BLaER1 (cell line): ENCODE measurements at regions not wholly inside any gene's neighbourhood (a gene's known extent, or its start where the extent isn't known, plus 50 kb on each side); places are given as distances from the start of the nearest gene placed in this dataset.

Experiments used
- H3K27ac ChIP-seq: shearing (Covaris generic); formaldehyde crosslinking; 2 replicates; pipeline ENCODE4 v1.8.1; 2022
- H3K27me3 ChIP-seq: shearing (Covaris generic); formaldehyde crosslinking; 2 replicates; pipeline ENCODE4 v1.8.1; 2022
- H3K36me3 ChIP-seq: shearing (Covaris generic); formaldehyde crosslinking; 2 replicates; pipeline ENCODE4 v1.8.1; 2022
- H3K4me1 ChIP-seq: shearing (Covaris generic); formaldehyde crosslinking; 2 replicates; pipeline ENCODE4 v1.8.1; 2022
- H3K4me2 ChIP-seq: shearing (Covaris generic); formaldehyde crosslinking; 2 replicates; pipeline ENCODE4 v1.8.1; 2022
- H3K4me3 ChIP-seq: shearing (Covaris generic); formaldehyde crosslinking; 2 replicates; pipeline ENCODE4 v1.8.1; 2022
- H3K9ac ChIP-seq: shearing (Covaris generic); formaldehyde crosslinking; 2 replicates; pipeline ENCODE4 v1.8.1; 2022
- H3K9me3 ChIP-seq: shearing (Covaris generic); formaldehyde crosslinking; 2 replicates; pipeline ENCODE4 v1.8.1; 2022
- H4K20me1 ChIP-seq: shearing (Covaris generic); formaldehyde crosslinking; 2 replicates; pipeline ENCODE4 v1.8.1; 2022
- Cebpa-rat ChIP-seq: shearing (Covaris generic); IDR thresholded peaks from 2 replicates; pipeline ENCODE4 v1.8.1; 2022

- Histone ChIP-seq H4K20me1 (no peaks in the 10 kb centered on the region), H3K27me3 (no peaks in the 10 kb centered on the region), H3K4me3 (no peak overlapping the region), H3K36me3 (no peaks in the 10 kb centered on the region), H3K27ac (peak overlapping the region; percentile 76), H3K4me2 (peak overlapping the region; percentile 70), H3K4me1 (peaks cover 87% of the 10 kb centered on the region), H3K9ac (peak overlapping the region; percentile 13; the same call in 1 of the 2 replicates), H3K9me3 (no peaks in the 10 kb centered on the region)
- no peak for TF ChIP-seq Cebpa-rat
These were observed 129.5 kb downstream of the OAT start for GRCh38 chr10:124288928-124289850.

GRCh38 chr10:124288486-124288885 lies 130.2 kb downstream of the OAT start:
- no peak overlapping the region for H3K9ac ChIP-seq

GRCh38 chr10:124287791-124288190 lies 130.9 kb downstream of the OAT start:
- Histone ChIP-seq H3K9ac (peak overlapping the region; percentile 32; the same call in 1 of the 2 replicates), H3K36me3 (no peaks in the 10 kb centered on the region), H3K27me3 (no peaks in the 10 kb centered on the region), H3K4me1 (peaks cover 92% of the 10 kb centered on the region), H4K20me1 (no peaks in the 10 kb centered on the region), H3K9me3 (no peaks in the 10 kb centered on the region), H3K4me2 (peak overlapping the region; percentile 83), H3K27ac (peak overlapping the region; percentile 80), H3K4me3 (no peak overlapping the region)
- no peak for TF ChIP-seq Cebpa-rat

More at GRCh38 chr10:124288486-124288885, 130.2 kb downstream of the OAT start:
- Histone ChIP-seq H3K9me3 (no peaks in the 10 kb centered on the region), H3K4me1 (peaks cover 93% of the 10 kb centered on the region), H3K27ac (peak overlapping the region; percentile 76; the same call in 1 of the 2 replicates), H3K4me2 (peak overlapping the region; percentile 70), H3K27me3 (no peaks in the 10 kb centered on the region), H3K36me3 (no peaks in the 10 kb centered on the region), H4K20me1 (no peaks in the 10 kb centered on the region), H3K4me3 (no peak overlapping the region)
- TF ChIP-seq Cebpa-rat = no peak

GRCh38 chr10:124287071-124287685 lies 131.5 kb downstream of the OAT start:
- Histone ChIP-seq H3K27me3 (no peaks in the 10 kb centered on the region), H3K27ac (peak overlapping the region; percentile 80), H3K36me3 (no peaks in the 10 kb centered on the region), H3K4me2 (peak overlapping the region; percentile 83), H3K4me3 (no peak overlapping the region), H4K20me1 (no peaks in the 10 kb centered on the region), H3K9me3 (peaks cover 5% of the 10 kb centered on the region), H3K9ac (peak overlapping the region; percentile 32; the same call in 1 of the 2 replicates), H3K4me1 (peaks cover 91% of the 10 kb centered on the region)
- TF ChIP-seq Cebpa-rat = no peak

GRCh38 chr10:124286621-124287020 lies 132.1 kb downstream of the OAT start:
- Histone ChIP-seq H3K4me1 (peaks cover 87% of the 10 kb centered on the region), H3K9me3 (peaks cover 11% of the 10 kb centered on the region), H3K9ac (peak overlapping the region; percentile 47), H3K27me3 (no peaks in the 10 kb centered on the region), H4K20me1 (no peaks in the 10 kb centered on the region), H3K27ac (peak overlapping the region; percentile 80), H3K4me3 (peak overlapping the region; percentile 14; the same call in 1 of the 2 replicates), H3K4me2 (peak overlapping the region; percentile 83), H3K36me3 (no peaks in the 10 kb centered on the region)
- no peak for TF ChIP-seq Cebpa-rat

- Histone ChIP-seq H3K4me3 (peak overlapping the region; percentile 14; the same call in 1 of the 2 replicates), H3K9me3 (peaks cover 19% of the 10 kb centered on the region), H3K36me3 (no peaks in the 10 kb centered on the region), H3K9ac (peak overlapping the region; percentile 47), H3K27me3 (no peaks in the 10 kb centered on the region), H3K27ac (peak overlapping the region; percentile 80), H3K4me2 (peak overlapping the region; percentile 83), H3K4me1 (peaks cover 80% of the 10 kb centered on the region), H4K20me1 (no peaks in the 10 kb centered on the region)
- TF ChIP-seq Cebpa-rat = no peak
These were observed 132.9 kb downstream of the OAT start for GRCh38 chr10:124285587-124286527.

- peak overlapping the region; percentile 83 for H3K4me2 ChIP-seq
- peaks cover 32% of the 10 kb centered on the region for H3K9me3 ChIP-seq
- H3K9ac ChIP-seq = no peak overlapping the region
- peaks cover 60% of the 10 kb centered on the region for H3K4me1 ChIP-seq
- no peaks in the 10 kb centered on the region for H3K36me3 ChIP-seq
- no peak for TF ChIP-seq Cebpa-rat
- no peaks in the 10 kb centered on the region for H3K27me3 ChIP-seq
- H4K20me1 ChIP-seq = no peaks in the 10 kb centered on the region
- H3K4me3 ChIP-seq = no peak overlapping the region
- peak overlapping the region; percentile 80; the same call in 1 of the 2 replicates for H3K27ac ChIP-seq
These were observed 134.8 kb downstream of the OAT start for GRCh38 chr10:124283949-124284250.

- Histone ChIP-seq H3K27ac (0 out of 2 replicates have a peak overlapping the region, but pooled peaks have one; percentile 80), H3K36me3 (no peaks in the 10 kb centered on the region), H3K4me3 (no peak overlapping the region), H3K27me3 (no peaks in the 10 kb centered on the region), H4K20me1 (no peaks in the 10 kb centered on the region), H3K4me2 (peak overlapping the region; percentile 2; the same call in 1 of the 2 replicates), H3K9ac (no peak overlapping the region), H3K9me3 (peaks cover 36% of the 10 kb centered on the region), H3K4me1 (peaks cover 55% of the 10 kb centered on the region)
- no peak for TF ChIP-seq Cebpa-rat
These were observed 135.3 kb downstream of the OAT start for GRCh38 chr10:124283215-124283948.
